ENCODE measurements at regions not wholly inside any gene's neighbourhood (a gene's known extent, or its start where the extent isn't known, plus 50 kb on each side); places are given as distances from the start of the nearest gene placed in this dataset.

GRCh38 chr4:145302725-145303124 lies 122.3 kb upstream of the OTUD4 start:
- DNase-seq (ENCODE audit: low spot score): no peak
- in situ Hi-C loops (cut with HindIII; ENCODE audit: low sequenced_read_pairs): no loop called here

DNA sequence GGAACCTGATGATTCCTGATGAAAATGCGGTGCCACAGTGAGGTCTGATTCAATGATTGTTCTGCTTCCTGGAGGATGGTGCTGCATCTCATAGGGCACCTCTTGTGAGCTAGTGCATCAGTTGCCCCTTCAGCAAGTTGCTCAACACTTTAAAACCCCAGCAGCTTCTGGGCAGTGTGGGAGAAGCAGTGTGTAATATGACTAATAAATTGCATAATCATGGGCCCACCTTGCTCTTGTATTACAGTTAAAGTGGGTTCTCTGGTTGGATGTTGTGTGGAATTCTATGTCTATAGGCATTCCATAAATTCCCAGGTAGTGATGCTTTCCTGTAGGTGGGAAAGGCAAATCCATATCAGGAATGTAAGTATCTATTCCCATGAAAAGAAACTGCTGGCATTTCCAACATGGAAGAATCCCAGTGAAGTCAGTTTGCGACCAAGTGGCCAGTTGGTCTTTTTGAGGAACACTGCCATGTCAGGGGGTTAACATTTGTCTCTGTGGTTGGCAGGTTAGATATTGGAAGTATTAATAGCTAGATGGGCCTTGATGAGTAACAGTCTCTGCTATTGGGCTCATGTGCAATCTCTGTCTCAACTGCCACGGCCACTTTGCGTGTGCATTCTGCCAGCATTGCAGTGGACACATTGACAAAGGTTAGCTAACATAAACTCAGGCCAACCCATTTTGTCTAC lies 121.1 kb upstream of the OTUD4 start:
- in situ Hi-C loops (cut with HindIII; ENCODE audit: low sequenced_read_pairs): no loop called here

DNA sequence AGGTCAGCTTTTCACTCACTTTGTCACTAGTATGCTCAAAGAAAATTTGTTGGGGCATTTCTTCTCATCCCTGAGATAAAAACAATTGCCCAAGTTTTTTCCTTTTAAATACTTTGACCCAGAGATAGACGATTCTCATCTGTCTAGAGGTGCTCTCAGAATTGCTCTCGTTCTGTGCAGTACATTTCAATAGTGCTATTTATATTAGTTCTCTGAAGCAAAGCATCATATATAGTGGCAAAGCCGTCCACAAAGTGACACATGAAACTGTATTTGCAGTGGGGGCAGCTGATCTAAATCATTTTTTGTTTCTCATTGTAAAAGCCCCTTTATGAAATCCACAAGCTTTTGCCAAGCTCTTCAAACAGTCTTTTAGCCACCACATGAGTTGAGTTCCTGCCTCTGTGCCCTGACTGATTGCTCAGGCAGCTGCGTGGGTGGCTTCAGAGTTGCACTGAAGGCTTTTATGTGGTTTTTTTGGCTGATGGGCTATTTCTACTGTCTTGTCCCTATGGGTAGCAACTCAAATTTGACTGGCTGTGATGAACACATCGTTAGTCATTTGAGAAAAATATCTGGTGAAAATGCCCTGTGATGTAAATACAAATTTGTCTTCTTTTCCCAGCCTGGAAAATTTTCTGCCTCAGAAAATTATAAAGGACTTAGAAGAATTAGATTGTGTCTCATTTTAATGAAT lies 119.1 kb upstream of the OTUD4 start:
- DNase-seq (ENCODE audit: low spot score): no peak
- in situ Hi-C loops (cut with HindIII; ENCODE audit: low sequenced_read_pairs): no loop called here

More for the DNA sequence above, 121.1 kb upstream of the OTUD4 start:
- DNase-seq (ENCODE audit: low spot score): no peak

DNA sequence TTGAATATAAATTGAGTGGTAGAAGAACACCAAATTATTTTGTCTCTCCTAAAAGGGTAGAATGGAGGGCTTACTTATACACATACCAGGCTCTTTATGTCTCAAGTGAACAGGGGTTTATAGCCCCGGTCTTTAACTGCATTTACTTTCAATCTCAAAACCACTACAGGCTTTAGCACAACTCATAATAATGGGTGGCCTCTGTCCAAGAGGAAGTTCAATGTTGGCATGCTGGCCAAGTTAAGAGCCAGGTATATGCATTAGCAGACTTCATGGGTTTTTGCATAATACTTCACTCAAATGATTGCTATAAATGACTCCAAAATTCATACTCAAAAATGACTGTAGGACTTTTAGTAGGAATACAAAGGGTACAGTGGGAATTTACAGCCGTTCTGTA lies 118.5 kb upstream of the OTUD4 start:
- in situ Hi-C loops (cut with HindIII; ENCODE audit: low sequenced_read_pairs): no loop called here
- DNase-seq (ENCODE audit: low spot score): no peak

DNA sequence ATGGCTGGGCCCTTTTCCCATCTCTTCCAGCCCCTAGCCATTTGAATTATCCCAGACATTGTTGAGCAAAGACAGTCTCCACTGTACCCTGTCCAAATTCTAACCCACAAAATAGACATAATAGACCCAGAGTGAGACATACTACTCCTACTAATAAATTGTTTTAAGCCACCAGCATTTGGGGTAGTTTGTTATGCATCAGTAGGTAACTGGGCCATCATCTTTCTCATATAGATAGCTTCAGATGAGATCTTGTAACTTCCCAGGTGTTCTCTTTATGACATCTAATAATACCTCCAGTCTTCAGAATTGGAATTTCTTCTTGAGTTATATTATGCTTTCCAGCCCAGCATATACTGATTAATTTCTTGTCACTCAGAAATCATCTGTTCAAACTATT lies 117.2 kb upstream of the OTUD4 start:
- in situ Hi-C loops (cut with HindIII; ENCODE audit: low sequenced_read_pairs): no loop called here
- DNase-seq (ENCODE audit: low spot score): no peak

DNA sequence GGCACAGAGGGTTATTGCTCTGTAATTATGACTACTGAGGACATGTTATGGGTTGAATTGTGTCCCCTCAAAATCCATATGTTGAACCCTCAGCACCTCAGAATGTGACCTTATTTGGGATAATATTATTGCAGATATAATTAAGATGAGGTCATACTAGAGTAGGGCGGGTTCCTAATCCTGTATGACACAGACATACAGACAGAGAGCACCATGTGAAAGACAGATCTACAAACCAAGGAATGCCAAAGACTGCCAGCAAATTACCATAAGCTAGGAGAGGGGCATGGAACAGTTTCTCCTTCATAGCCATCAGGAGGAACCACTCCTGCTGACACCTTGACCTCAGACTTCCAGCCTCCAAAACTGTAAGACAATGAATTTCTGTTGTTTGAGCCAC lies 115.2 kb upstream of the OTUD4 start:
- no peak for DNase-seq (ENCODE audit: low spot score)
- in situ Hi-C loops (cut with HindIII; ENCODE audit: low sequenced_read_pairs): no loop called here

GRCh38 chr4:145295122-145295521 lies 114.7 kb upstream of the OTUD4 start:
- no peak for DNase-seq (ENCODE audit: low spot score)
- in situ Hi-C loops (cut with HindIII; ENCODE audit: low sequenced_read_pairs): no loop called here

DNA sequence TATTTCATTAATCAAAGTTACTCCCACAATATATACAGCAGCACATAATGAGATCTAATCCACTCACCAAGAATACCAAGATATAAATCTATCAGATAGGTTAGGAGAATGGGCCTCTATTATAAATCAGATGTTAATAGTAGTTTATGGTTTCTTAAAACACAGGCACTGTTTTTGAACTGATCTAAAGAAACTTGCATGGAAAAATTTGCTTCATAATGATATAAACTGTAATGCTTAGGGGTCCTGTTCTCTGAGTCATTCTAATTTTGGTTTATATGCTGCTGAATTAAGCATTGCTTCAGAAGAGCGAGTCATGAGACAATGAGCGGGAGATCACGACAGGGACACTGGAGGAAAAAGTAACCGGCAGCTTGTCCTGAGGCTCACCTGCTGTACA lies 113.3 kb upstream of the OTUD4 start:
- no peak for DNase-seq (ENCODE audit: low spot score)
- in situ Hi-C loops (cut with HindIII; ENCODE audit: low sequenced_read_pairs): no loop called here

- in situ Hi-C loops (cut with HindIII; ENCODE audit: low sequenced_read_pairs): no loop called here
- no peak for DNase-seq (ENCODE audit: low spot score)
These were observed 110.6 kb upstream of the OTUD4 start for GRCh38 chr4:145290955-145291354.

GRCh38 chr4:145289403-145290076 lies 109.2 kb upstream of the OTUD4 start:
- DNase-seq (ENCODE audit: low spot score): no peak
- in situ Hi-C loops (cut with HindIII; ENCODE audit: low sequenced_read_pairs): no loop called here

- no peak for DNase-seq (ENCODE audit: low spot score)
- in situ Hi-C loops (cut with HindIII; ENCODE audit: low sequenced_read_pairs): no loop called here
These were observed 107.0 kb upstream of the OTUD4 start for GRCh38 chr4:145287351-145287750.

DNA sequence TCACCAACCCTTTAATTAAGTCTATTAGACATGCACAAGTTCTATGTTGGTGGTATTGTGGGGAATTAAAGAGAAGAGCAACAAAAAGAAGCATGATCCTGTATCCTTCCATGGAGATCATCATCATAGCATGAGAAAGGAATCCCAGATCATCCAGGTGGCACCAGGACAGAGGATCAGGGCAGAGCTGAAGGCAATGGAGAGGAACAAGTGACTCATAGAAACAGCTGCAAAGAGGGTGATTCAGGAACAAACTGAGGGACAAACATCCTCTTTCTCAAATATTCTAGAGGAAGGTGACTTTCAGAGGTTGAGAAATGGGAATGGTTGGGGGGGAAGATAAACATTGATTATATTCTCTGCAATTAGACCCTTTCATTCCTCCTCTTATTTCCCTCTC lies 105.5 kb upstream of the OTUD4 start:
- DNase-seq (ENCODE audit: low spot score): no peak
- in situ Hi-C loops (cut with HindIII; ENCODE audit: low sequenced_read_pairs): no loop called here

DNA sequence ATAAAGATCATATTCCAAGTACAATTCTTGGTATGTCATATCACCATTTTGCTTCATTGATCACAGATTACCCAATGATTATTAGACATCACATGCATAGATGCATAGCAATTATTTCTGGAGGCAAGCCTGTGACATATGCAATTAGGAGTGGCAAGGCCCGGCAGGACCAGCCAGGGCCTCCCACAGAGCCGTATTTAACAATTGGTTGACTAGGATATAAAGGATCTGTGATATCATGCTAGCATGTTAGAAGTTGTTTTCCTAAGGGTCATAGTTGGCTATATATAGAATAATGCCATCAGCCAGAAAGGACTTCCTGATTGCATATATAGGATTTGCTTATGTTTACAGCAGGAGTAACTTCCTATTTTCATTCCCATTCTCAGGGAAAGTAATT lies 103.5 kb upstream of the OTUD4 start:
- DNase-seq (ENCODE audit: low spot score): no peak
- in situ Hi-C loops (cut with HindIII; ENCODE audit: low sequenced_read_pairs): no loop called here

- no peak for DNase-seq (ENCODE audit: low spot score)
- in situ Hi-C loops (cut with HindIII; ENCODE audit: low sequenced_read_pairs): no loop called here
These were observed 101.6 kb upstream of the OTUD4 start for GRCh38 chr4:145281951-145282350.

- in situ Hi-C loops (cut with HindIII; ENCODE audit: low sequenced_read_pairs): no loop called here
These were observed 100.8 kb upstream of the OTUD4 start for GRCh38 chr4:145281224-145281623.

GRCh38 chr4:145280541-145280940 lies 100.2 kb upstream of the OTUD4 start:
- in situ Hi-C loops (cut with HindIII; ENCODE audit: low sequenced_read_pairs): no loop called here
- DNase-seq (ENCODE audit: low spot score): no peak

More at GRCh38 chr4:145281224-145281623, 100.8 kb upstream of the OTUD4 start:
- DNase-seq (ENCODE audit: low spot score): no peak

DNA sequence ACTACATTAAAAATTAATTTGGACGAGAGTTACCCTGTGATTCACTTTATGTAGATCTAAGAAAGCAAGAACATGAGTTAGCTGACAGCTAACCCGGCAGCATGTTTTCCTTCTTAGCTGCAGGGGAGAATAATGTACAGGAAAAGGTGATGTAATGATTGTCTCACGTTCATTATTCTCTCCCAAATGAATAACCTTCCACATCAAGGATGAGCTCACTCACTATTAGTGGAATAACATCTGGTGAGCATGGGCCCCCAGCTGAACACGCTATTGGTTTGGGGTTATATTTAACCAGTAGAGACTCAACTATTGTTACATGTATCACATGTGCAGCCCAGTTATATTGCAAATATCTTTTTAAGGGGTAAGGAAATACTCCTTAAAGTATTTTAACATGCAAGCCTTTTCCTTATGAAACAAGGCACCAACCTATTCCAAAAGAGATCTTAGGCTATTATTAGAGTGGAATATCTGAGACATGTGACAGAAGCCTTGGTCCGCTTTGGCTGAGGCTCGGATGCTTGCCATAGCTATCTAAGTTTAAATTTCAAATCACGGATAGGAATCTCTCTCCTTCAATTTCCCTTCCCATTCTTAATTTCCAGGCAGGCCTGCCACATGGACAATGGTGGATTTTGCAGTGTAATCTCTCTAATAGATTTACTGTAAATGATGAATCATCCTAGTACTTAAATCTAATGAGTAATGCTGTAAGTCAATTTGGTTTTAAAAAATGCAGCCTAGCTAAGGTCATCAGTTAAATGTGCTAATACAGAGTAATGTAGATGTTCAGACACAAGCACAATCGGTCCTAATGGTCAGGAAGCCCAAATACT lies 99.0 kb upstream of the OTUD4 start:
- no peak for DNase-seq (ENCODE audit: low spot score)
- in situ Hi-C loops (cut with HindIII; ENCODE audit: low sequenced_read_pairs): no loop called here

- no peak for DNase-seq (ENCODE audit: low spot score)
- in situ Hi-C loops (cut with HindIII; ENCODE audit: low sequenced_read_pairs): no loop called here
These were observed 98.1 kb upstream of the OTUD4 start for GRCh38 chr4:145278341-145279121.

GRCh38 chr4:145277011-145277410 lies 96.6 kb upstream of the OTUD4 start:
- in situ Hi-C loops (cut with HindIII; ENCODE audit: low sequenced_read_pairs): no loop called here
- no peak for DNase-seq (ENCODE audit: low spot score)

Measured in G401 (cell line).